HG02943 (cell line): ENCODE measurements at regions not wholly inside any gene's neighbourhood (a gene's known extent, or its start where the extent isn't known, plus 50 kb on each side); places are given as distances from the start of the nearest gene placed in this dataset.
"Not testable (repeated sequence)": the region's sequence is repeated elsewhere in the genome, so short reads cannot be mapped to it uniquely, and the experiment has no call there.

ENCODE experiments used
- ATAC-seq: cut with Tn5 transposase; IDR thresholded peaks from one replicate; pipeline ENCODE4 v1.9.1; 2021; ENCODE audit warnings: mild to moderate bottlenecking, low read depth, moderate library complexity; ENCODE audit not compliant: unreplicated experiment

DNA sequence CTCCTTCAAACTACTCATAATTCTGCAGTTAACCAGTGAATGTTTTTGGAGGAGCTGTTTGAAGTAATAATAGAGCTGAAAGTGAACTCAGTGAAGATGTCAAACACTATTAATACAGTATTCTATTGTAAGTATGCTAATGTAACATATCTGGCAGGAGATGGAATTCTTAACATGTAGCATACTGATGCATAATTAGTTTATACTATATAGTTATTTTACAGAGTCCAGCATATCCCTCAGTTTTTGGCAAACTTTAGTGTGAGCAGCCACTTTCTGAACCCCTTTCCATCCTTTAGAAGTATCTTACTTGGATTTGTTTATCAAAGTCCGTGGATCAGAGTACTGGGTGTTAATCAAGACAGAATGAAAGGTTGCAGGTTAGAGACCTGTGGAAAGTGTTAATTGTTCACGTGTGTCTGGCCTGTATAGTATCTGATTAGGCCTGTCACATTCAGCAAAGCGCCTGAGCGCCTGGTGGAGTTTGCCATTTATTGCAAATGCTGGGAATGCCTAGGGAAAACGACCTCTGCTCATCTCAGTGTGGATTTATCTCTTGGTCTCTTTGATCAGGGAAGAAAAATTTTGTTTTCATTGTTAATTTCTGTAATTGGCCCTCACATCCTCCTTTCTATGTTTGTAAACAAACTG, 251.7 kb upstream of the MAD2L1 start:
- ATAC-seq = no peak

DNA sequence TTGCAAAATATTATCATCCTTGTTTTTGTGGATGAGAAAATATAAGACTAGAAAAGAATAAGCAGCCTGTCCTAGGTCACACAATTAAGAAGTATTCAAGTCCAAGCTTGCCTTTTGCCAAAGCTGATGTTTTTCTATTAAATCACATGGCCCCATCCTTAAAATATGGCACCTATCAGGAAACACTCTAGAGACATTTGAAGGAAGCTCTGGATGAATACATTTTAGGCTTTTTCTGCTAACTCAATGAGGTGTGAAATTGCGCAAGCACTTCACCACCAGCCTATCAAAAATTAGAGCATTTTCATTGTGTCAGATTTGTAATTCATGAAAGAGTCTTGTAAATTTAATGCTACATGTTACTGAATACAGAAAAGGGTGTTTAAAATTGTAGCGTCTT, 251.1 kb upstream of the MAD2L1 start:
- no peak for ATAC-seq

DNA sequence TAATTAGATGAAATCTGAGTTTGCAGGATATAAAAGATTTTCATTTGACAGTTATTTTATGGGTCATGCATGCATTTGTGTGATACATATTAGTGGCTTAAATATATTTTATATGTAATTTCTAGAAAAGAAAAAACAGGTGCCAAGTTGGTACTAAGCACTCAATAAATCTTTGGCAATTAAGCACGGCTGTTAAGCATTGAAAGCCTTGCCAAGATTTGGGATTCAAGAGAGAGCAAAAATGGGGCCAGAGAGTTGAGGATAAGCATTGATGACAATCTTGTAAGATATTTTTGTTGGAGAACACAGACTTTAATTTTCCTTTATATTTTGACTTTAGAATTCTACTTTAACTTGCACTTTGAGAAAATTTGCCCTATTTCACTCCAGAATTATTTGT, 249.8 kb upstream of the MAD2L1 start:
- no peak for ATAC-seq

DNA sequence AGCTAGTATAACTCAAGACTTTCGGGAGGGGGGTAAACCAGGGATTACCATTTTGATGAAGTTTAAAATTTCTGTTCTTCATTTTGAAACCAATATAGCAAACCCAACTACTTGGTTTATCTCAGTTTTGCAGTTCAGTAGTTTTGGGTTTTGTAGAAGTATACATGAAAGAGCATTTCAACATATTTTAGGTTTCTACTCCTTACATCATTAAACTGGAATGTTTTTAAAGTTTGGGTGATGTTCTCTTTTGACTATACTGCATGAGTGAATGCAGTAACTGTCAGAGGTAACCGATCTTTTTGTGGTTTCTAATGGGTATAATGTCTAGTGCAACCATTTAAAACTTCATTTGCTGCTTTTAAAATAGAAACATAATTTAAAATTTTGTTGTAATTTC, 248.3 kb upstream of the MAD2L1 start:
- no peak for ATAC-seq

DNA sequence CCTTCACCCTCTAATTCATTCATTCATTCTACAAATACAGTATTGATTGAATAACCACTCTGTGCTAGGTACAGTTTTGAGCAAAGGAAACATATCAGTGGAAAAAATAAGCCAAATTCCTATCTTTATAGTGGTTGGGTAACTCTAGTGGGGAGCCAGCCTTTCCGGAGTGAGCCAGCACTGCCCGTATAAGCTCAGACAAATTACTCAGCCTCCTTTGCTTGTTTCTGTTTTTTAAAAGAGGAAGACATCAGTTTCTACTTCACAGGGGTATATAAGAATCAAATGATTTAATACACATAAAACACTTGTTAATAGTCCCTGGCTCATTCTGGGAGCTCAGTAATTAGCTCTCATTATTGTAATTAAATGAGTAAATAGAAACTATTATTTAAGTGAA, 238.2 kb upstream of the MAD2L1 start:
- ATAC-seq = no peak

DNA sequence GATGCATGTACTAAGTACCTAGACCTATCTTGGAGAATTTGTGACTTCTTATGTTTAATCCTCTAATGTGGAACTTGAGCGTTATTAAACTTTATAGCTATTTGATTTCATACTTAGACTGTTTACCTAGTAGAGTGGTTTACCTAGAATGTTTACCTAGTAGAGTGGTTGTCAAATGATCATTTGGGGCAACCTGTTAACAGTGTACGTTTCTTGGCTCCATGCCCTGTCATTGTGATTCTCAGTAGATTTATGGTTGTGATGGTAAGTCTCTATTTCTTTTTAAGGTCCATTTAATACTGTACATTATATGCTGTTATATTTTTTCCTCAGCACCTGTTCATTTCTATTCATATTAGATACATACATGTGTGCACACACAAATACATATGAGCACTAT, 233.0 kb upstream of the MAD2L1 start:
- ATAC-seq = no peak

DNA sequence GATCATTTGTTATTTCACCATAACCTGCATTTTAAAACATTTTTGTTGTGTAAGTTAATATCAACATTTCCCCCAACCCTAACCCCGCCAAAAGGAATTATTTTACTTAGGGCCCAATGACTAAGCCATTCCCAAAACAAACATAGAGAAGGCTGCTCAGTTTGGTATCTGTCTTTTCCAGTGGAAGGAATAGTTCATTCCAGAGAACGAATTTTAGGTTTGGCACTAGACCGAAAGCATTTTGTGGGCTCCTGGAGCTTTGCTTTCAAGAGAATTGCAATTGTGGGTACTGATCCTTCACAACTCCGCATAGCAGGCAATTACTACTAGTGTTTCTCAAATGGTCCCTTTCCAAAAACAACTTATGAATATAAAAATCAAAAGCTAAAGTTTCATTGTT, 226.7 kb upstream of the MAD2L1 start:
- ATAC-seq = no peak

DNA sequence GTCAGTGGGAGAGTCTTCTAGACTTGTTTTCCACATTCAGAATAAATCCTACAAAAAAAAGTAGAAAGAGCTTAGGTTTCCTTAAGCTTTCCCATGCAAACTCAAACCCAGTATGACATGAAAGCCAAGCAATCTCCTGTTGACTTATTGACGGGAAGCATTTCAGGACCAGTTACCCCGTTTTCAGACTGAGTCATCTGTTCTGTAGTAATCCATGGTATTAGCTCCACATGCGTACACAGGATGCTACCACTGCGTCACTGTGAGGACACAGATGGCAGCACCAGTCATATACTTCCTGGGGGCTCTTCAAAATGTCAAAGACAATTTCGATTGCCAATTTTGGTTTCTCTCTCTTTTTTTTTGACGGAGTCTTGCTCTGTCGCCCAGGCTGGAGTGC, 224.9 kb upstream of the MAD2L1 start:
- ATAC-seq = no peak

DNA sequence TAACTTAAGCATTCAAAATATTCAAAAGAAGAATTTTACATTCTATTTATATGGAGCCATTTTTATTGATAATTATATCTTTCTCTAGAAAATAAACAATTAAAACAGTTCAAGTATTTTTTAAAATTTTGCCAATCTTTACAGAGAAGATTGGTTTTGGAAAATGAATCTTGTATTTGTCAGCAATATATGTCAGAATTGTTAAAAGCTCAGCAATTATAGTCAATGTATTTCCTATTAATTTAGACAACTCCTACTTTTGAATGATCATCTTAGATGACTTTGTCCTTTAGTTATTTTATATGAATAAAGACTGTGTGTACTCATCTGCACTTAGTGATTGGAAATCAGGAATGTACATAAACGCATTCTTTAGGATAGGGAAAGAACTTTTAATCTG, 223.9 kb upstream of the MAD2L1 start:
- no peak for ATAC-seq

DNA sequence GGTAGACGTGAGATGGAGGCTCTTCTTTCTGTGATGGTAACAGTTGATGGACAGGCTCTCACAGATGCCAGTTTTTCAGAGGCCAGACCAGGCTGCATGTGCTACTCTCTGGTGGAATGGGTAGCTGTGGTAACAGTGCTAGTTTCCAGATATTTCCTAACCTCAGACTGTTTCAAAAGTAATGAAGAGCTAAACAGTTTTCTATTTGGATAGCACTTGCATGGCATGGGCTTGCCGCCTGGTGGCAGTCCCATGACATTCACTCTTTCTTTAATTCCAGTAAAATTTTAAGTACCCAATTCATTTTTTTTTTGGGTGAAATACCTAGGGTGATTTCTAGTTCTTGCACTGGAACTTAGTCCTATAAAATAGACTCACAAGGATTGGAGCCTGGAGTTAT, 220.2 kb upstream of the MAD2L1 start:
- no peak for ATAC-seq

DNA sequence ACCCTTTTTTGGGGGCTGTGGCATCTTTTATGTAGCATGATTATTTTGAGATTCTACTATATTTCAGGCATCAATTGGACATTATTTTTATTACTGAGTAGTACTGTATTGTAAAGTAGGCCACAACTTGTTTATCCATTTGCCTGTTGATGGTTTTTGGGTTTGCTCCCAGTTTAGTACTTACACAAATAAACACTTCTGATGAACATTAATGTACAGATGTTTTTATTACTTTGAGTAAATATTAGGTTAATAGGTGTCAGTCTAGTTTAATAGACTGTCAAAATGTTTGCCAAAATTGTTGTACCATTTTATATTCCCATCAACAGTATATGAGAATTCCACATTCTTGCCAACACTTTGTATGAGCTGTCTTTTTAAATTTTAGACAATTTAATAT, 214.9 kb upstream of the MAD2L1 start:
- ATAC-seq = no peak

DNA sequence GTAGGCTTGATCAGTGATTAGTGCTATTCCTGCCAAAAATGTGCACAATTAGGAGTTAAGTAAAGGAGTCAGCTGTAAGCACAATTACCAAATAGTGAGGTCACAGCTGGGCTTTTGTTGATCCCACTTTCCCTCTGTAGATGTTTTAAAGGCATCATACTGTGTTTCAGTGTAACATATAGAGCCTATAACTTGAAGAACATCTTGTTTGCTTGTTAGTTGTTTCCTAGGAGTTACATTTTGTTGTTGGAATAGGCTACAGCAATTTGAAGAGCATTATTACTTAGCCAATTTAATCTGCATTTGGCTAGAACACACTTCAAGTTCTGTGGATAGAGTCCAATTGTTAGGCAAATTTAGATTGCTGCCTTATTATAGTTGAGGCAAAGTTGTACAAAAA, 210.7 kb upstream of the MAD2L1 start:
- ATAC-seq = no peak

DNA sequence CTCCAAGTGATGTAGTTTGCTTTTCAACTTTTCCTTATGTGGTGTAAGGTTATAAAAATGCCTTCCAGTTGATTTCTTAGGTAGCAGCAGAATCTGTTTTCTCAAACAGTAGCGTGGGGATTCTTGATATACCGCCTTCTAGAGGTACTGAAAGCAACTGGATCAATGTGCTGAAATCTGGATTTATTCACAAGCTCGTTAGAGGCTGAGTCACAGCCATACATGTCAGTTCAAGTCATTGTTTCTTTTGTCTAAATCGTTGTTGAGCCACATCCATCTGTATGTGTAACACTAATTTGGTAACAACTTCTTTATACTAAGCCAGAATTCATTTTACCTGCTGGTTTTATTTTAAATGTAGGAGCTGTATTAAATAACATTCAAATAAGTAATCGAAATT, 200.0 kb upstream of the MAD2L1 start:
- ATAC-seq = no peak

DNA sequence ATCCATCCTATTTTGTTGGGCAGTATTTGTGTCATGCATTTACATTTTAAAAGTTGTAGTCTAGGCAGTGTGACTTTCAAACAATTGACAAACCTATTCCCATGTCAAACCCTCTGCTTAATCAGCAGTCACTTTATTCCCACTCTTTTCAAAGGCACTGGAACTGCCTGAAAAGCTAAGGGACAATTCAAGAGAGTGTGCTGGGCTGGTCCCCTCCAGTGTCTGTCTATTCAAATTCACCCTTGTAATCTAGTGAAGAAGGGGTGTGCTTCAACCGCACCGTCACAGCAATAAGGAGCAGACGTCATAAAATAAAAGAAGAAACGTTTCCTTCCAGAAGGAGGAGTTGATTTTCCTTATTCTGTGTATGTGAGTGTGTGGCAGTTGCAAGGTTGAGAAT, 197.0 kb upstream of the MAD2L1 start:
- ATAC-seq = no peak

DNA sequence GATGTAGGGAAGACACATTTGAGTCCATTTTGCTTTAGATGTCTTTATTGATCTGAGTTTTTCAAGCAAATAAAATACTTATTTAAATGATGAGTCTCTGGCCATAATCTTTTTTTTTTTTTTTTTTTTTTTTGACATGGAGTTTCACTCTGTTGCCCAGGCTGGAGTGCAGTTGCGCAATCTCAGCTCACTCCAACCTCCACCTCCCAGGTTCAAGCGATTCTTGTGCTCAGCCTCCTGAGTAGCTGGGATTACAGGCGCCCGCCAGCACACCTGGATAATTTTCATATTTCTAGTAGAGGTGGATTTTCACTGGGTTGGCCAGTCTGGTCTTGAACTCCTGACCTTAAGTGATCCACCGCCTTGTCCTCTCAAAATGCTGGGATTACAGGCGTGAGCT, 194.5 kb upstream of the MAD2L1 start:
- no peak for ATAC-seq

DNA sequence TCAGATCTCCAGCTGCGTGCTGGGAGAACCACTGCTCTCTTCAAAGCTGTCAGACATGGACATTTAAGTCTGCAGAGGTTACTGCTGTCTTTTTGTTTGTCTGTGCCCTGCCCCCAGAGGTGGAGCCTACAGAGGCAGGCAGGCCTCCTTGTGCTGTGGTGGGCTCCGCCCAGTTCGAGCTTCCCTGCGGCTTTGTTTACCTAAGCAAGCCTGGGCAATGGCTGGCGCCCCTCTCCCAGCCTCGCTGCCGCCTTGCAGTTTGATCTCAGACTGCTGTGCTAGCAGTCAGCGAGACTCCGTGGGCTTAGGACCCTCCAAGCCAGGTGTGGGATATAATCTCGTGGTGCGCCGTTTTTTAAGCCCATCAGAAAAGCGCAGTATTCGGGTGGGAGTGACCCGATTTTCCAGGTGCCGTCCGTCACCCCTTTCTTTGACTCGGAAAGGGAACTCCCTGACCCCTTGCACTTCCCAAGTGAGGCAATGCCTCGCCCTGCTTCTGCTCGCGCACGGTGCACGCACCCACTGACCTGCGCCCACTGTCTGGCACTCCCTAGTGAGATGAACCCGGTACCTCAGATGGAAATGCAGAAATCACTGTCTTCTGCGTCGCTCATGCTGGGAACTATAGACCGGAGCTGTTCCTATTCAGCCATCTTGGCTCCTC, 189.6 kb upstream of the MAD2L1 start:
- not testable (repeated sequence) for ATAC-seq

DNA sequence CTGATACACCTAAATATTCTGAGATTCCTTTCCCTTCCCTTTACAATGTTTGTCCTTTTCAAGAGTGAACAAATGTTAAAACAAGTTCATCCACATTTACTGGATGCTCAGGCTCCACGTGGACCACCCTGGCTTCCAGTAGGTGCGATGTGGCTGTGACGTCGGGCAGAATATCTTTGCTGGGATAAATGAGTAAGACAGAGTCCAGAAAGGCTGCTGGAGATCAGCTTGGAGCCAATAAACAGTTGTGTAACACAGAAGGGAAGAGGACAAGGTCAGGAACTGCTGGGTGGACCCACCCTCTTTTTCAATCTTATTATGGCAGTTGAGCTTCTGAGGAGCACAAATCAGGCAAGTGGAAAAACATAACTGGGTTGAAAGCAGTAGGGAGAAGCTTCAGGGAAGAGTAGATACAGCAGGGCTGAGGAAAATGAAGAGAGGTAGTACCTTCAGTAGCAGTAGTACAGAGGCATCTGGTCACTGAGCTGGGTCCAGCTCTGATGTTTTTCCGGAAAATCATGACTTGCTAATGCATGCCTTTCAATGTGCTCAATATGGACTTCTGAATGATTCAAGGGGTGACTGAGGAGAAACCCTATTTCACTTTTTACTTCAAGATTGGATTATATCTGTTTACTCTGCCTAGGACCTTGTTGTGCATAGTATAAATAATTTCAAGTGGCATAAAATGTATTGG, 171.8 kb upstream of the MAD2L1 start:
- ATAC-seq = no peak

DNA sequence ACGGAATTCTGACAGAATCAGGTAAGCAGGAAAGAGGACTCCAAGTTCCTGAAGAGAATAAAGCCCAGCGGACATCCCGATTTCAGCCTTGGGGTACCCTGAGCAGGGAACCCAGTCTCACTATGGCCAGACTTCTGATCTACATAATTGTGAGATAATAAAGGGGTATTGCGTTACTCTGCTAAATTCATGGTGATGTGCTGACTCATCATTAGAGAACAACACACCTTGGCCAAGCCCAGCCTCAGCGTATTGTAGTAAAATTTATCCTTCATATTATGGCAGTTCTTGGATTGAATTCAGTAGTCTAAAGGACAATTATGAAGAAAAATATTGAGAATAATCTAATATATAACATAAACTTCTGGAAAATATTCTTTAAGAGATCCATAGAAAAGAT, 170.2 kb upstream of the MAD2L1 start:
- no peak for ATAC-seq

DNA sequence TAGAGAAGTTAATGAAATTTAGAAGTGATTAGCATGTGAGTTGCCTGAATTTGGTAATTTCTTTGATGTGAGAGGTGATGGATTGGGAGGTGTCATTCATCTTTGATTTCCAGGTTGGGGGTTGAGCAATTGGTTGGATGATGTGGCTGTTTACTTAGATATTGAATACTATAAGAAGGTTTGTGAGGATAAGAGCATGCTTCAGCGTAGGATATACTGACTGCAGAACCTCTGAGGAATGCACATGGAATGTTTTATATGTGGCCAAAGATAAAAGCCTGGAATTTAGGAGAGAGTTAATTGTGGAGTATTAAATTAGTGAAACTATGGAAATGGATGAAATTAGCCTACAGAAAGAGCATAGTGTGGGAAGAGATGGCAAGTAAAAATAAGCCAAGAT, 165.4 kb upstream of the MAD2L1 start:
- ATAC-seq = no peak

DNA sequence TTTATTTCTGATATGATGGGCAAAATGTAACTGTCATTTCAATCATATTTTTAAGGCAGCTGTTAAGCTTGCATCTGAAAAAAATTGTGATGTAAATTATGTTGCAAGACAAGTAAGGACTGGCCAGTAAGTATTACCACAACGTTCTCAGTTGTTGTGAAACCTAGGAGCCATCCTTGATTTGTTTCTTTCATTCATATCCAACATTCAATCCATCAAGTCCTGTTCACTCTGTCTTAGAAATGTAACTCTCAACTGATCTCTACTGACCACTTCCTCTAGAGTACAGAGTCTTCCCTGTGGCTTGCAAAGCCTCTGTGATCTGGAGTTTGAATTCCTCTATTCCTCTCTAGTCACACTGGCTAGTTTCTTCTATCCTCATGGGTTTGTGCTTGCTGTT, 161.4 kb upstream of the MAD2L1 start:
- no peak for ATAC-seq

DNA sequence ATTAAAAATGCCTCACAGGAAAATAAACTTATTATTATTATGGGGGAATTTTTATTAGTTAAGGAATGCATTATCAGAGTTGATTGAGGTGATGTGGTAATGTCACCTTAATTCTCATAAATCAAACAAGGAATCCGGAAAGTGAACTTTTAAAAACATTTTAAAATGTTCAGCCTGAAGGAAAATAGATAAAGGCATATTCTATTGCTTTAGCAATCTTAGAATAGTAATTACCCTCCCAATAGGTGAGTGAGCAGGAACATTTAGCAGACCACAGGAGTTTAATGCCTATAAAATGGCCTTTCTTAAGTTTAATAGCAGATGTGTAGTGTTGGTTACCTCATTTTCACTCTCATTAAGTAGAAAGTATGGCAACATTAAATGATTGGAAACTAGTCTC, 160.9 kb upstream of the MAD2L1 start:
- ATAC-seq = no peak

DNA sequence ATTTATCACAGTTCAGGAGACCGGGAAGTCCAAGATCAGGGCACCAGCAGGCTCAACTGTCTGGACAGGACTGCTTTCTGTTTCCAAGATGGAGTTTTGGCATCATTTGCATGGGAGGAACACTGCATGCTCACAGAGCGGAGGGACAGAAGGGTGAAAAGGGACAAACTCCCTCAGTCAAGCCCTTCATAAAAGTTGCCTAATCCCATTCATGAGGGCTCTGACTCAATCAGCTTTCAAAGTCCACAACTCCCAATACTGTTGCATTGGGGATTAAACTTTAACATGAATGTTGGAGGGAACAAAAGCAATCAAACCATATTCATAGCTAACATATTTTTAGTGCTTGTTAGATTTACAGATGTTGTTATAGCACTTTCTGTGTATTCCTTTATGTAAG, 158.9 kb upstream of the MAD2L1 start:
- no peak for ATAC-seq
